ENCODE measurements at regions not wholly inside any gene's neighbourhood (a gene's known extent, or its start where the extent isn't known, plus 50 kb on each side); places are given as distances from the start of the nearest gene placed in this dataset.
"Not testable (repeated sequence)": the region's sequence is repeated elsewhere in the genome, so short reads cannot be mapped to it uniquely, and the experiment has no call there.

DNA sequence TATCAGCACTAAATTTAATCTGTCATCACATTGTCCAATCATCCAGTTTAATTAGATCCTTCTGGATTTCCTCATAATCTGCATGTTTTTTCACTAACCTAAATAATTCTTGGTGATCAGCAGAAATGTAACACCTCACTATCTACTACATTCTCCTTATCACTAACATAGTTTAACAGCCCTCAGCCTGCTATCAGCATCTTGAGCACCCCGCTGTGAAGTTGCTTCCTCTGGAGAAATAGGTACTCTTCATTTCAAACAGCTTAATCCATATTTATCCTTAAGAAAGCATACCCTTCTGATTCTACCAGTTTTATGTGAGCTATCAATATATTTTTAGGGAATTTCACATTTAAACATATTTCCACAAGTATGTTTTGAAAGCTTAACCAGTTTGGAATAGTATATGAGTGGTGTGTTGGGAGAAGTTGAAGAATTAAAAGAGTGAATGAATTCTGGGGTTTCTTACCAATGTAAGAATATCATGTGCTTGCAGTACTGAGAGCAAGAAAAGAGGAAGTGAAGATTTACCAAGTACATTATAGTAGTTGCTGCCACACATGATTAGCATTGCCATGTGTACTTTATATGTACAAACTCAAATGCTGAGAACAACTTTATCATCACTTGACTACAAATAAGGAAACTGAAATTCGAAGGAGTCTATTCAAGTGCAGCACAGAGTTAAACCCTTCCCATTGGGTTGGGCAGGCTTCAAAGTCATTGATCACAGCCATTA, 771.1 kb upstream of the ADGRL4 start:
- DNase-seq: no peak

GRCh38 chr1:79775402-79775801, 768.9 kb upstream of the ADGRL4 start:
- no peak for DNase-seq

DNA sequence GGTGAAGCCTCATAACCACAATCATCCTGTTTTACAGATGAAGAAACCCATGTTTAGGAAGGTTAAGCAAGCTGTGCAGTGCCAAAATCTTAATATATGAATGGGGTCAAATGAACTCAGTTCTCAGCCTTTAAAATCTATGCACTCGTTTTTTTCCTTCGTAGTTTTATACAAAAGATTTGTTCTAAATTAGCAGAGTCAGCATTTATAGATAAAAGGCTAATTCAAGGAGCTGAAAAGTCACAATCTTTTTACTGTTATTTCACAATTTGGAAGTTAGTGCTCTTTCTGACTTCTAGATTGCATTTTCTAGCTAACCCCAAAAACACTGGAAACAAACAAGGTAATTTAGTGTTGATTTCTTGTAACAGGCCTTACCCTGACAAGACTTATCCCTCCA, 766.9 kb upstream of the ADGRL4 start:
- DNase-seq: no peak

GRCh38 chr1:79762461-79762860, 755.9 kb upstream of the ADGRL4 start:
- no peak for DNase-seq

GRCh38 chr1:79760531-79760930, 754.0 kb upstream of the ADGRL4 start:
- DNase-seq: no peak

DNA sequence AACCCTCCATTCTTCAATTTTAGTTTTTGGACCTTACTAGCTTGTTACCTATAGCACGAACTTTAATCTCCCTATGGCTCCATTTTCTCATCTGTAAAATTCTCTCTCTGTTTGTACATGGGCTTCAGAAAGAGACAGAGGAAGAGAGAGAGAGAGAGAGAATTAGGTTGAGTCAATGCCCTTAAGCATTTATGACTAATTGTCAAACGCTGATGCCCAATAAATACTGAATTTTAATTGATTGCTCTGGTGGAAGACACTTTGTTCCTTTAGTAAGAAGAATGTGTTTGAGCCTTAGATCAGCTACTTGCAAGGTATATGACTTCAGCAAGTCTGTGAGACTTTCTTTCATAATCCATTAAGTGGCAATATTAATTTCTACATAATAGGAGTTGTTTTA, 743.1 kb upstream of the ADGRL4 start:
- DNase-seq: no peak

GRCh38 chr1:79745929-79746328, 739.4 kb upstream of the ADGRL4 start:
- DNase-seq: no peak

- DNase-seq: no peak
Measured at GRCh38 chr1:79744746-79745145, 738.2 kb upstream of the ADGRL4 start.

GRCh38 chr1:79741720-79742421, 735.3 kb upstream of the ADGRL4 start:
- no peak for DNase-seq

GRCh38 chr1:79738101-79738500, 731.6 kb upstream of the ADGRL4 start:
- no peak for DNase-seq

DNA sequence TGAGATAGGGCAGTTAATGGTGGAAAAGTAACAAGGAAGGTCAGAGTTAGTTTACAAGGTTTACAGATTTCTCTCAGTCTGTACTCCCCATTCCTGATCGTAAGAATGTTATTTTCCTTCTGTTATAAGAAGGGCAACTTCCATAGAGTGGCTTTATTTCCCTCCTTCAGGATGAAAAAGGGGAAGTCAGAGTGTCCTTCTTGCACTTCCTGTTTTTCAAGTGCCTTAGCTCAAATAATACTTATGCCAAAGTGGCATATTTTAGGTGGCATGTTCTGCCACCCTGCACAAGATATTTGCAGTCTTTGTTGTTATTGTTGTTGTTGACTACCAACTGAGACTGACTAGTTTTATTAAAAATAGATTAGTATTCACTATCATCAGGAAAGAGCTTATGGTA, 730.7 kb upstream of the ADGRL4 start:
- no peak for DNase-seq

GRCh38 chr1:79732950-79733349, 726.4 kb upstream of the ADGRL4 start:
- no peak for DNase-seq

- DNase-seq: no peak
Measured at GRCh38 chr1:79726911-79727310, 720.4 kb upstream of the ADGRL4 start.

- no peak for DNase-seq
Measured at GRCh38 chr1:79726321-79726720, 719.8 kb upstream of the ADGRL4 start.

DNA sequence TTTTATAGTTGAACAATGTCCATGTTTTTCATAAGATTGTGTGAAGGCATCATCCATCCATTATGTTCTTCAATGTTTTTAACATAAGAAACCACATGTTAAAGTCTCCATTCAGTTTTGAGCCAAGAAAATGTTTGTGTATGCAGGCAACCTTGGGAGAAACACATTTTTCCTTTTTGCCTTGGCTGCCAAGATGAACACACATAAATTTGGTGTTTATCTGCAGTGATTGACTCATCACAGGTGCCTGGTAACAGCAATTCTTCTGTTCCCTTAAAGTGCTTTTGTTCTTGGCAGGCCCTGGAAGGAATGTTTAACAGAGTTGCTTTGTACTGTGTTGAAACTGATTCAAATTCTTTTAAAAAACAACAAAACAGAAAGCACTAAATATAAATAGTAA, 709.9 kb upstream of the ADGRL4 start:
- DNase-seq: no peak

DNA sequence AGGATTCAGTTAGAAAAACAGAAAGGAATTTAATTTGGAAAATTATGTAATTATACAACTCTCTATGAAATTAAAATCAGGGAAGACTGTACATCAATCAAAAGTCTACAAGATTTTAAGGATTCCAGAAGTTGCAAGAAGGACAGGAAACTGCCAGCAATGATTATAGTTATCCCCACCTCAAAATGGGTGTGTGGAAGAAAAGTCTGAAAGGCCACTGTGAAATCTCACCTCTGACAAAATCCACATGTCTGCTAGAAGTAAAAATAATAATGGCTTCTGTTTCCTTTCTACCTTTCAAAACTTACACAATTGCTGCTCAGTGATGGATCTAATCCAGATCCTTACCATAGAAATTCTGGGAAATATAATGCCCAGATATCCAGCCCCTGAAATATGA, 708.1 kb upstream of the ADGRL4 start:
- DNase-seq: no peak

- no peak for DNase-seq
Measured at GRCh38 chr1:79711001-79711431, 704.5 kb upstream of the ADGRL4 start.

DNA sequence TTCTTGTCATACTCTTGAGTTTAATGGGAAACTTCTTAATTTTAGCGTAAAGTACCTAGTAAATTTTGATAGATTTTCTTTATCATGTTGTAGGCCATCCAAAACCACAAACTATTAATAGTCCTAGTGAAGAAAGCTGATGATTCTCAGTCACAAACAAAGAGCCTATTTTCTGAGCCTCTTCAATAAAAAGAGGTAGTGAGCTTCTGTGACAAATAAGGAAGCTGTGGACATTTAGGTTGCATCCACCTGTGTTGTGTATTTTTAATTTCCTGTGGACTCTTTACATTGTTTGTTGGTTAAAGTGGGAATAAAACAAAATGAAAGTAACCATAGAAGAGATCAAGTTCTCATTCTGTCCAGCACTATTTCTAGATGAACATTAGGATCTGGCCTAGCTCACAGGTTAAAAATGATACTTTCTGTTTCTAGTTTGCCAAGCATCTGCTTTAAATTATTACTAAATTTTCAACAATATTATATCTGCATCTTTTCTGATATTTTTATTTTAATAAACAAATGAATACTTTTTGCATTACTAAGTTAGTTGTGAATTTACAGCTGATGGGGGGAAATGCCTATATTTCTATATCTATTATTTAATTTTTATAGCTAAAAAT, 702.2 kb upstream of the ADGRL4 start:
- no peak for DNase-seq

- no peak for DNase-seq
Measured at GRCh38 chr1:79705218-79705617, 698.7 kb upstream of the ADGRL4 start.

DNA sequence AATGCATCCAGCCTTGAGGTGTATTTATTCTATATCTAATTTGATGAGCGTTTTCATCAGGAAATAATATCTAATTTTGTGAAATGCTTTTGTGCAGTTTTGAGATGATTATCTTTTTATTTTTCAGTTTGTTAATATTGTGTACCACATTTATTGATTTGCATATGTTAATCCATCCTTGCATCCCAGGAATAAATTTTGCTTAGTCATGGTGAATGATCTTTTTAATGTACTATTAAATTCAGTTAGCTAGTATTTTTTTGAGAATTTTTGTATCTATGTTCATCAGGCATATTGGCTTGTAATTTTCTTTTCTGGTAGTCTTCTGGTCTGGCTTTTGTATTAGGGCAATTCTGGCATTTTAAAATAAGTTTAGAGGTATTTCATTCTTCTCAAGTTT, 697.5 kb upstream of the ADGRL4 start:
- DNase-seq: no peak

GRCh38 chr1:79702336-79702999, 695.9 kb upstream of the ADGRL4 start:
- DNase-seq: not testable (repeated sequence)

DNA sequence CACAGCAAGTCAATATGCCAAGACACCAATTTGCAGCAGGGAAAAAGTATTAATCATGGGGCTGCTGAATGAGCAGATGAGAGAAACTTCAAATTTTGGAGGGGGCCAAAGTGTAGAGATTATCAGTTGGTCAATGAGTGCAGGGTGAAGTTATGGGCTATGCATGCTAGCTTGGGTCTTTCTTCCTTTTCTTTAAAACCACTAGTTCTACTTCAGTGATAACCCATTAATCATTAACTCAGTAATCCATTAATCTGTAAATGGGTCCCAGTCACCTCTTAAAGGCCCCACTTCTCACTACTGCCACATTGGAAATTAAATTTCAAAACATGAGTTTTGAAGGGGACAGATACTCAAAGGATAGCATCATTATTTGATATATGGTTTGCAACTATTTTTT, 688.6 kb upstream of the ADGRL4 start:
- no peak for DNase-seq

- no peak for DNase-seq
Measured at GRCh38 chr1:79694241-79694640, 687.7 kb upstream of the ADGRL4 start.

All from NCI-H1436 treated with DMSO at 0.1 percent for 48 hours (cell line).